GM23338 (cell line): ENCODE measurements at regions not wholly inside any gene's neighbourhood (a gene's known extent, or its start where the extent isn't known, plus 50 kb on each side); places are given as distances from the start of the nearest gene placed in this dataset.

ENCODE experiments used
- ATAC-seq: fragments of 200-7000 bp; cut with Tn5 transposase; 3 replicates; pipeline ENCODE4 v1.9.1; 2020
- DNase-seq: peaks from one replicate; pipeline ENCODE4 v3.0.0-alpha.2; 2015; ENCODE audit warnings: low spot score
- H2AFZ ChIP-seq: fragments of 200-600 bp; sonication (generic); 2 replicates; pipeline ENCODE4 v1.8.0; 2016; ENCODE audit warnings: antibody characterized with exemption, mild to moderate bottlenecking, moderate library complexity
- H3F3A ChIP-seq: fragments of 200-600 bp; sonication (generic); replicated peaks from 2 replicates; pipeline ENCODE4 v1.8.0; 2017; ENCODE audit warnings: antibody characterized with exemption, mixed run types, low read depth
- H3K27ac ChIP-seq: fragments of 200-600 bp; sonication (generic); 2 replicates; pipeline ENCODE4 v1.6.1; 2016; ENCODE audit warnings: low read depth
- H3K27me3 ChIP-seq: fragments of 200-600 bp; sonication (generic); 2 replicates; pipeline ENCODE4 v1.8.0; 2016; ENCODE audit warnings: mild to moderate bottlenecking, mixed run types, moderate library complexity; ENCODE audit not compliant: insufficient read depth
- H3K36me3 ChIP-seq: fragments of 200-600 bp; sonication (generic); 2 replicates; pipeline ENCODE4 v1.8.0; 2016; ENCODE audit warnings: mild to moderate bottlenecking; ENCODE audit not compliant: insufficient read depth
- H3K4me1 ChIP-seq: fragments of 200-600 bp; sonication (generic); 2 replicates; pipeline ENCODE4 v1.8.0; 2016; ENCODE audit warnings: mild to moderate bottlenecking, moderate library complexity; ENCODE audit not compliant: insufficient read depth
- H3K4me2 ChIP-seq: fragments of 200-600 bp; sonication (generic); 2 replicates; pipeline ENCODE4 v1.7.1; 2017; ENCODE audit warnings: mixed run types
- H3K4me3 ChIP-seq: fragments of 200-600 bp; sonication (generic); 2 replicates; pipeline ENCODE4 v1.6.1; 2016; ENCODE audit warnings: mixed run types
- H3K79me2 ChIP-seq: fragments of 200-600 bp; sonication (generic); replicated peaks from 2 replicates; pipeline ENCODE4 v1.8.0; 2017; ENCODE audit warnings: mild to moderate bottlenecking; ENCODE audit not compliant: insufficient read depth
- H3K9me2 ChIP-seq: fragments of 200-600 bp; sonication (generic); 2 replicates; pipeline ENCODE4 v1.8.0; 2017; ENCODE audit not compliant: insufficient read depth
- H4K20me1 ChIP-seq: fragments of 200-600 bp; sonication (generic); replicated peaks from 2 replicates; pipeline ENCODE4 v1.8.0; 2017; ENCODE audit warnings: mild to moderate bottlenecking; ENCODE audit not compliant: insufficient read depth
- H3K27ac Mint-ChIP-seq: 2 replicates; pipeline ENCODE4 v1.8.0; 2020; ENCODE audit warnings: inconsistent platforms, mild to moderate bottlenecking, moderate library complexity, mixed read lengths
- H3K27me3 Mint-ChIP-seq: 3 replicates; pipeline ENCODE4 v1.8.0; 2022; ENCODE audit warnings: low read depth, mild to moderate bottlenecking, moderate library complexity, mixed read lengths, inconsistent platforms; ENCODE audit not compliant: insufficient read depth, poor library complexity
- H3K36me3 Mint-ChIP-seq: 3 replicates; pipeline ENCODE4 v1.8.0; 2021; ENCODE audit warnings: low read depth, mild to moderate bottlenecking, inconsistent platforms, moderate library complexity, mixed read lengths
- H3K4me1 Mint-ChIP-seq: 3 replicates; pipeline ENCODE4 v1.8.0; 2020; ENCODE audit warnings: mild to moderate bottlenecking, inconsistent platforms, mixed read lengths
- H3K4me3 Mint-ChIP-seq: 3 replicates; pipeline ENCODE4 v1.8.0; 2021; ENCODE audit warnings: moderate library complexity, mild to moderate bottlenecking, inconsistent platforms, mixed read lengths
- H3K9me3 Mint-ChIP-seq: 3 replicates; pipeline ENCODE4 v1.8.0; 2020; ENCODE audit warnings: moderate library complexity, mild to moderate bottlenecking, inconsistent platforms, mixed read lengths
- CREB1 ChIP-seq: fragments of 250-450 bp; sonication (Bioruptor Pico); IDR thresholded peaks from 2 replicates; pipeline ENCODE4 v1.5.0; 2020; ENCODE audit warnings: low read depth, mild to moderate bottlenecking, moderate library complexity
- EZH2 ChIP-seq: fragments of 200-600 bp; sonication (generic); IDR thresholded peaks from one replicate; pipeline ENCODE4 v1.8.0; 2017; ENCODE audit warnings: antibody characterized with exemption, mild to moderate bottlenecking, low read depth; ENCODE audit not compliant: unreplicated experiment
- NANOG ChIP-seq: IDR thresholded peaks from 2 replicates; pipeline ENCODE4 v1.6.1; 2016; ENCODE audit warnings: antibody characterized with exemption, borderline replicate concordance
- POLR2AphosphoS5 ChIP-seq: IDR thresholded peaks from 2 replicates; pipeline ENCODE4 v1.6.1; 2016; ENCODE audit warnings: antibody characterized with exemption, low read depth
- STAT1 ChIP-seq: IDR thresholded peaks from one replicate; pipeline ENCODE4 v1.6.1; 2016; ENCODE audit warnings: antibody characterized with exemption; ENCODE audit not compliant: unreplicated experiment
- TF ChIP-seq, protein P1 (sequence below): IDR thresholded peaks from 2 replicates; pipeline ENCODE4 v1.6.1; 2016; ENCODE audit warnings: antibody characterized with exemption
- TF ChIP-seq, protein P2 (sequence below), 2 experiments: fragments of 200-600 bp in 1 of 2; sonication (generic) in 1 of 2; conservative IDR thresholded peaks; 2 replicates each; pipeline versions ENCODE4 v1.5.1 to v1.6.1; 2016 to 2017; ENCODE audit warnings: antibody characterized with exemption in 2 of 2, low read depth in 2 of 2, mild to moderate bottlenecking in 2 of 2, moderate library complexity in 1 of 2
- TF ChIP-seq, protein P3 (sequence below): IDR thresholded peaks from one replicate; pipeline ENCODE4 v1.6.1; 2018; ENCODE audit warnings: antibody characterized with exemption; ENCODE audit not compliant: unreplicated experiment

DNA sequence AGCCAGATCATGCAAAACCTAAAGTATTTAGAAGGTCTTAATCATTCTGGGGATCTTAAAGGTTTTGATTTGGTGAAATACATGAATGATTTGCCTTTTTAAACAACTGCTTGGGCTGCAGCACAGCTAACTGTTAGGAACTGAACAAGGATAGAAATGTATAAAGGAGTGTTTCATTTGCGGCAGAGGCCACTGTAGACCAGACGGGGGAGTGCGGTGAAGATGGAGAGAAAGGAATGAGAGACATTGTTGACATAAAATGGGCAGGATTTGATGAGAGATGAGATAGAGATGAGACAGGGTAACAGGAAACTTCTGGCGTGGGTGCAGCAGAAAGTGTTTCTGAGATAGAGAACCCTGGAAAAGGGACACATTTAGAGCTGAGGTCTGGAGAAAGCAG lies 308.1 kb downstream of the TMX3 start:
- peak overlapping the region; percentile 77; the same call in 1 of the 2 replicates for H2AFZ ChIP-seq

DNA sequence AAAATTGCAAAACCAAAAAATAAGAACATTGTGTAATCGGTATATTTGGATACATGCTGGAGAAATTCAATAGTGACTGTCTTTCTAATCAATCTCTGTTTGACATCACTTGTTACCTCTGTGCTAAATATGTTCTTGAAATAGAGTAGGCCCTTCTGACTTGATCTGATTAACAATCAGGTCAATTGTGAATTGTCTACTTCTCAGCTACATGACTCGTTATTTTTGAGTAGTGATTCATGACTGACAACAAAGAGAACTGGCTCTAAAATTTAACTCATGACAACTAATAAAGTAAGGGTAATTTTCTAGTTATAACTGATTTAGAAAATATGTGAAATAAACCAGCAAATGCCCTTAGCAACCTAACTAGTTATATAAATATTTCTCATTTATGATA lies 312.1 kb downstream of the TMX3 start:
- H3K9me3 Mint-ChIP-seq, result no peaks in the 10 kb centered on the region; the same call in 2 of the 3 replicates
- H3F3A ChIP-seq, result no peaks in the 10 kb centered on the region
- ATAC-seq (no peak), DNase-seq (no peak)
- H3K36me3 Mint-ChIP-seq, result no peaks in the 10 kb centered on the region
- no peaks in the 10 kb centered on the region for H3K36me3 ChIP-seq
- H2AFZ ChIP-seq, result no peak overlapping the region
- no peaks in the 10 kb centered on the region for H3K4me1 ChIP-seq
- no peaks in the 10 kb centered on the region for H3K79me2 ChIP-seq
- no peaks in the 10 kb centered on the region for H3K9me2 ChIP-seq
- no peaks in the 10 kb centered on the region for H4K20me1 ChIP-seq
- no peaks in the 10 kb centered on the region for H3K27me3 ChIP-seq
- no peak overlapping the region for H3K4me2 ChIP-seq
- no peak overlapping the region for H3K4me3 ChIP-seq
- H3K27ac ChIP-seq, result no peak overlapping the region
- no peak overlapping the region for H3K27ac Mint-ChIP-seq
- H3K27me3 Mint-ChIP-seq, result no peaks in the 10 kb centered on the region
- H3K4me1 Mint-ChIP-seq, result no peaks in the 10 kb centered on the region
- H3K4me3 Mint-ChIP-seq, result no peak overlapping the region
- no peak for TF ChIP-seq STAT1
- TF ChIP-seq POLR2AphosphoS5, result no peak
- TF ChIP-seq CREB1 (CRISPR knock-in tag), result no peak
- TF ChIP-seq NANOG, result no peak

More for the DNA sequence above, 308.1 kb downstream of the TMX3 start:
- Histone ChIP-seq H3K79me2 (no peaks in the 10 kb centered on the region), H3K4me3 (no peak overlapping the region), H3K27me3 (no peaks in the 10 kb centered on the region), H4K20me1 (no peaks in the 10 kb centered on the region), H3K9me2 (no peaks in the 10 kb centered on the region), H3K4me2 (no peak overlapping the region), H3K4me1 (no peaks in the 10 kb centered on the region), H3K36me3 (no peaks in the 10 kb centered on the region), H3F3A (no peaks in the 10 kb centered on the region), H3K27ac (no peak overlapping the region)
- Mint-ChIP-seq H3K36me3 (no peaks in the 10 kb centered on the region), H3K27me3 (no peaks in the 10 kb centered on the region), H3K9me3 (no peaks in the 10 kb centered on the region; the same call in 2 of the 3 replicates), H3K4me3 (no peak overlapping the region), H3K4me1 (no peaks in the 10 kb centered on the region), H3K27ac (no peak overlapping the region; the same call in 1 of the 2 replicates)
- ATAC-seq (no peak), DNase-seq (peak; percentile 12)
- TF ChIP-seq NANOG (no peak), STAT1 (no peak), CREB1 (CRISPR knock-in tag) (no peak), EZH2 (no peak)
- TF ChIP-seq, protein P1, sequence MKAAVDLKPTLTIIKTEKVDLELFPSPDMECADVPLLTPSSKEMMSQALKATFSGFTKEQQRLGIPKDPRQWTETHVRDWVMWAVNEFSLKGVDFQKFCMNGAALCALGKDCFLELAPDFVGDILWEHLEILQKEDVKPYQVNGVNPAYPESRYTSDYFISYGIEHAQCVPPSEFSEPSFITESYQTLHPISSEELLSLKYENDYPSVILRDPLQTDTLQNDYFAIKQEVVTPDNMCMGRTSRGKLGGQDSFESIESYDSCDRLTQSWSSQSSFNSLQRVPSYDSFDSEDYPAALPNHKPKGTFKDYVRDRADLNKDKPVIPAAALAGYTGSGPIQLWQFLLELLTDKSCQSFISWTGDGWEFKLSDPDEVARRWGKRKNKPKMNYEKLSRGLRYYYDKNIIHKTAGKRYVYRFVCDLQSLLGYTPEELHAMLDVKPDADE, result no peak
- TF ChIP-seq, protein P2, sequence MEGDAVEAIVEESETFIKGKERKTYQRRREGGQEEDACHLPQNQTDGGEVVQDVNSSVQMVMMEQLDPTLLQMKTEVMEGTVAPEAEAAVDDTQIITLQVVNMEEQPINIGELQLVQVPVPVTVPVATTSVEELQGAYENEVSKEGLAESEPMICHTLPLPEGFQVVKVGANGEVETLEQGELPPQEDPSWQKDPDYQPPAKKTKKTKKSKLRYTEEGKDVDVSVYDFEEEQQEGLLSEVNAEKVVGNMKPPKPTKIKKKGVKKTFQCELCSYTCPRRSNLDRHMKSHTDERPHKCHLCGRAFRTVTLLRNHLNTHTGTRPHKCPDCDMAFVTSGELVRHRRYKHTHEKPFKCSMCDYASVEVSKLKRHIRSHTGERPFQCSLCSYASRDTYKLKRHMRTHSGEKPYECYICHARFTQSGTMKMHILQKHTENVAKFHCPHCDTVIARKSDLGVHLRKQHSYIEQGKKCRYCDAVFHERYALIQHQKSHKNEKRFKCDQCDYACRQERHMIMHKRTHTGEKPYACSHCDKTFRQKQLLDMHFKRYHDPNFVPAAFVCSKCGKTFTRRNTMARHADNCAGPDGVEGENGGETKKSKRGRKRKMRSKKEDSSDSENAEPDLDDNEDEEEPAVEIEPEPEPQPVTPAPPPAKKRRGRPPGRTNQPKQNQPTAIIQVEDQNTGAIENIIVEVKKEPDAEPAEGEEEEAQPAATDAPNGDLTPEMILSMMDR (conservative IDR thresholded peaks at IDR 0.05; ENCODE audit: low read depth in 2 of 2), result no peak
- TF ChIP-seq, protein P3, sequence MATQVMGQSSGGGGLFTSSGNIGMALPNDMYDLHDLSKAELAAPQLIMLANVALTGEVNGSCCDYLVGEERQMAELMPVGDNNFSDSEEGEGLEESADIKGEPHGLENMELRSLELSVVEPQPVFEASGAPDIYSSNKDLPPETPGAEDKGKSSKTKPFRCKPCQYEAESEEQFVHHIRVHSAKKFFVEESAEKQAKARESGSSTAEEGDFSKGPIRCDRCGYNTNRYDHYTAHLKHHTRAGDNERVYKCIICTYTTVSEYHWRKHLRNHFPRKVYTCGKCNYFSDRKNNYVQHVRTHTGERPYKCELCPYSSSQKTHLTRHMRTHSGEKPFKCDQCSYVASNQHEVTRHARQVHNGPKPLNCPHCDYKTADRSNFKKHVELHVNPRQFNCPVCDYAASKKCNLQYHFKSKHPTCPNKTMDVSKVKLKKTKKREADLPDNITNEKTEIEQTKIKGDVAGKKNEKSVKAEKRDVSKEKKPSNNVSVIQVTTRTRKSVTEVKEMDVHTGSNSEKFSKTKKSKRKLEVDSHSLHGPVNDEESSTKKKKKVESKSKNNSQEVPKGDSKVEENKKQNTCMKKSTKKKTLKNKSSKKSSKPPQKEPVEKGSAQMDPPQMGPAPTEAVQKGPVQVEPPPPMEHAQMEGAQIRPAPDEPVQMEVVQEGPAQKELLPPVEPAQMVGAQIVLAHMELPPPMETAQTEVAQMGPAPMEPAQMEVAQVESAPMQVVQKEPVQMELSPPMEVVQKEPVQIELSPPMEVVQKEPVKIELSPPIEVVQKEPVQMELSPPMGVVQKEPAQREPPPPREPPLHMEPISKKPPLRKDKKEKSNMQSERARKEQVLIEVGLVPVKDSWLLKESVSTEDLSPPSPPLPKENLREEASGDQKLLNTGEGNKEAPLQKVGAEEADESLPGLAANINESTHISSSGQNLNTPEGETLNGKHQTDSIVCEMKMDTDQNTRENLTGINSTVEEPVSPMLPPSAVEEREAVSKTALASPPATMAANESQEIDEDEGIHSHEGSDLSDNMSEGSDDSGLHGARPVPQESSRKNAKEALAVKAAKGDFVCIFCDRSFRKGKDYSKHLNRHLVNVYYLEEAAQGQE, result no peak
